ENCODE measurements at regions not wholly inside any gene's neighbourhood (a gene's known extent, or its start where the extent isn't known, plus 50 kb on each side); places are given as distances from the start of the nearest gene placed in this dataset.

DNA sequence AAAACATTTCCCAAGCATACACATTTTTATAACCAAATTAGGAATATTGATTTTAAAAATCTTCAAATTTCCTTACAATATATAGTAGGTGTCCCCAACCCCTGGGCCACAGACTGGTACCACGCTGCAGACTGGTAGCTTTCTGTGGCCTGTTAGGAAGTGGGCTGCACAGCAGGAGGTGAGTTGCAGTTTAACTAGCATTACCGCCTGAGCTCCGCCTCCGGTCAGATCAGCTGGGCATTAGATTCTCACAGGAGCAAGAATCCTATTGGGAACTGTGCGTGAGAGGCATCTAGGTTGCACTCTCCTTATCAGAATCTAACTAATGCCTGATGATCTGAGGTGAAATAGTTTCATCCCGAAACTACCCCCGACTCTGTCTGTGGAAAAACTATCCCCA, 62.1 kb downstream of the ZWINT start:
- no peak overlapping the region for H3K9ac ChIP-seq (ENCODE audit: control insufficient read depth, extremely low read depth, insufficient read depth, low read length)
- no peak overlapping the region for H3K4me2 ChIP-seq (ENCODE audit: control insufficient read depth, extremely low read depth, insufficient read depth, low read depth, low read length)
- no peaks in the 10 kb centered on the region for H3K36me3 ChIP-seq (ENCODE audit: control insufficient read depth in 2 of 2, extremely low read depth in 1 of 2, insufficient read depth in 2 of 2, low read length in 2 of 2)
- no peaks in the 10 kb centered on the region for H3K79me2 ChIP-seq (ENCODE audit: control insufficient read depth, insufficient read depth, low read length)
- H3K9me3 ChIP-seq (ENCODE audit: control insufficient read depth, low read depth, low read length) = no peaks in the 10 kb centered on the region
- H3K9me1 ChIP-seq (ENCODE audit: control insufficient read depth, extremely low read depth, insufficient read depth, low read length) = no peaks in the 10 kb centered on the region
- H2AFZ ChIP-seq (ENCODE audit: control insufficient read depth, low read length) = no peak overlapping the region
- H3K27me3 ChIP-seq (ENCODE audit: control insufficient read depth, extremely low read depth, insufficient read depth, low read length) = no peaks in the 10 kb centered on the region
- H3K27ac ChIP-seq (ENCODE audit: control insufficient read depth, insufficient read depth, low read length) = no peak overlapping the region
- FAIRE-seq (no peak), DNase-seq (ENCODE audit: low read depth, low spot score) (no peak)
- no peak for TF ChIP-seq EZH2 (IDR thresholded peaks at IDR 0.05; ENCODE audit: low read length)
- TF ChIP-seq, protein P1, sequence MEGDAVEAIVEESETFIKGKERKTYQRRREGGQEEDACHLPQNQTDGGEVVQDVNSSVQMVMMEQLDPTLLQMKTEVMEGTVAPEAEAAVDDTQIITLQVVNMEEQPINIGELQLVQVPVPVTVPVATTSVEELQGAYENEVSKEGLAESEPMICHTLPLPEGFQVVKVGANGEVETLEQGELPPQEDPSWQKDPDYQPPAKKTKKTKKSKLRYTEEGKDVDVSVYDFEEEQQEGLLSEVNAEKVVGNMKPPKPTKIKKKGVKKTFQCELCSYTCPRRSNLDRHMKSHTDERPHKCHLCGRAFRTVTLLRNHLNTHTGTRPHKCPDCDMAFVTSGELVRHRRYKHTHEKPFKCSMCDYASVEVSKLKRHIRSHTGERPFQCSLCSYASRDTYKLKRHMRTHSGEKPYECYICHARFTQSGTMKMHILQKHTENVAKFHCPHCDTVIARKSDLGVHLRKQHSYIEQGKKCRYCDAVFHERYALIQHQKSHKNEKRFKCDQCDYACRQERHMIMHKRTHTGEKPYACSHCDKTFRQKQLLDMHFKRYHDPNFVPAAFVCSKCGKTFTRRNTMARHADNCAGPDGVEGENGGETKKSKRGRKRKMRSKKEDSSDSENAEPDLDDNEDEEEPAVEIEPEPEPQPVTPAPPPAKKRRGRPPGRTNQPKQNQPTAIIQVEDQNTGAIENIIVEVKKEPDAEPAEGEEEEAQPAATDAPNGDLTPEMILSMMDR (optimal IDR thresholded peaks at IDR 0.05 in 1 of 3, IDR thresholded peaks at IDR 0.05 in 1 of 3, conservative IDR thresholded peaks at IDR 0.05 in 1 of 3; ENCODE audit: extremely low read depth in 1 of 3, insufficient read depth in 2 of 3, low read length in 3 of 3) = no peak
- H3K4me3 ChIP-seq (ENCODE audit: control insufficient read depth in 2 of 3, extremely low read depth in 1 of 3, insufficient read depth in 2 of 3, low read depth in 1 of 3, low read length in 3 of 3) = no peak overlapping the region
- dilution Hi-C loops (cut with MboI; ENCODE audit: extremely low pct_ligation_motif_present, low sequenced_read_pairs) = no loop called here
- H3K4me1 ChIP-seq (ENCODE audit: control insufficient read depth, extremely low read depth, insufficient read depth, low read length) = no peaks in the 10 kb centered on the region
- H4K20me1 ChIP-seq (ENCODE audit: control insufficient read depth, extremely low read depth, insufficient read depth, low read length) = no peaks in the 10 kb centered on the region

DNA sequence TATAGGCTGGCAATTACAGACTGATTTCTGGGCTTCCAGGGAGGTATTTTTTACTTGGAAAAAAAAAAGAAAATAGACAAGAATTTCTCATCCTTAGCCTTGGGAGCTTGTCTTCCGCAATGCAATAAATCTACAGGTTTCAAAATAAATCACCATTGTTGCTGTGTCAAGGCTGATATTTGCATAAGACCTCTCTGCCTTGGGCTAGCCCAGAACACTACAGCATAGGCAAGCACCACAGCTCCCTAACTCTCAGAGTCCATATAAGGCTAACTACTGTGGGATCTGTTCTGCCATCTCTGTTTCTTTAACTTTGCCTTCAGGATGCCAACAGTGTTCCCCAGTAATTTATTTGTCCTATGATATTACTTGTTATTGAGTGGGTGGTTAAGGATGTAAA, 64.4 kb downstream of the ZWINT start:
- Histone ChIP-seq H3K4me3 (ENCODE audit: control insufficient read depth in 2 of 3, extremely low read depth in 1 of 3, insufficient read depth in 2 of 3, low read depth in 1 of 3, low read length in 3 of 3) (no peak overlapping the region), H3K27me3 (ENCODE audit: control insufficient read depth, extremely low read depth, insufficient read depth, low read length) (no peaks in the 10 kb centered on the region), H4K20me1 (ENCODE audit: control insufficient read depth, extremely low read depth, insufficient read depth, low read length) (no peaks in the 10 kb centered on the region), H2AFZ (ENCODE audit: control insufficient read depth, low read length) (peak overlapping the region; percentile 2), H3K79me2 (ENCODE audit: control insufficient read depth, insufficient read depth, low read length) (no peaks in the 10 kb centered on the region), H3K4me2 (ENCODE audit: control insufficient read depth, extremely low read depth, insufficient read depth, low read depth, low read length) (no peak overlapping the region), H3K9ac (ENCODE audit: control insufficient read depth, extremely low read depth, insufficient read depth, low read length) (no peak overlapping the region), H3K9me3 (ENCODE audit: control insufficient read depth, low read depth, low read length) (no peaks in the 10 kb centered on the region), H3K27ac (ENCODE audit: control insufficient read depth, insufficient read depth, low read length) (no peak overlapping the region), H3K36me3 (ENCODE audit: control insufficient read depth in 2 of 2, extremely low read depth in 1 of 2, insufficient read depth in 2 of 2, low read length in 2 of 2) (no peaks in the 10 kb centered on the region), H3K4me1 (ENCODE audit: control insufficient read depth, extremely low read depth, insufficient read depth, low read length) (no peaks in the 10 kb centered on the region), H3K9me1 (ENCODE audit: control insufficient read depth, extremely low read depth, insufficient read depth, low read length) (no peaks in the 10 kb centered on the region)
- DNase-seq (ENCODE audit: low read depth, low spot score) (no peak), FAIRE-seq (no peak)
- no peak for TF ChIP-seq EZH2 (IDR thresholded peaks at IDR 0.05; ENCODE audit: low read length)
- TF ChIP-seq, protein P1 (optimal IDR thresholded peaks at IDR 0.05 in 1 of 3, IDR thresholded peaks at IDR 0.05 in 1 of 3, conservative IDR thresholded peaks at IDR 0.05 in 1 of 3; ENCODE audit: extremely low read depth in 1 of 3, insufficient read depth in 2 of 3, low read length in 3 of 3) = no peak
- dilution Hi-C loops (cut with MboI; ENCODE audit: extremely low pct_ligation_motif_present, low sequenced_read_pairs) = no loop called here
